ENCODE measurements at regions not wholly inside any gene's neighbourhood (a gene's known extent, or its start where the extent isn't known, plus 50 kb on each side); places are given as distances from the start of the nearest gene placed in this dataset.

GRCh38 chr14:84129007-84129406 is 1400.9 kb upstream of the FLRT2 start:
- TF ChIP-seq CTCF (IDR thresholded peaks at IDR 0.05): no peak
- TF ChIP-seq POLR2A (IDR thresholded peaks at IDR 0.05): no peak
- TF ChIP-seq EP300 (IDR thresholded peaks at IDR 0.05): no peak

All from sigmoid colon (tissue), 4 donors.